T-helper 17 cell (primary cell): ENCODE measurements at regions not wholly inside any gene's neighbourhood (a gene's known extent, or its start where the extent isn't known, plus 50 kb on each side); places are given as distances from the start of the nearest gene placed in this dataset.
"Not testable (repeated sequence)": the region's sequence is repeated elsewhere in the genome, so short reads cannot be mapped to it uniquely, and the experiment has no call there.

Experiments used
- ATAC-seq: fragments of 150-1000 bp; cut with Tn5 transposase; 2 replicates; pipeline ENCODE4 v1.10.0; 2021; ENCODE audit warnings: mild to moderate bottlenecking, moderate library complexity
- DNase-seq, 3 donors: peaks; one replicate each; pipeline versions ENCODE4 v3.0.0 to v3.0.0-alpha.2; 2020 to 2021
- H3K9me3 ChIP-seq: one replicate; pipeline ENCODE4 v1.7.0; 2013; ENCODE audit warnings: low read length, mild to moderate bottlenecking; ENCODE audit not compliant: control insufficient read depth, poor library complexity, severe bottlenecking
- H3K27ac Mint-ChIP-seq: one replicate; pipeline ENCODE4 v1.8.0; 2022; ENCODE audit warnings: mild to moderate bottlenecking, moderate library complexity, mixed read lengths
- H3K27me3 Mint-ChIP-seq: one replicate; pipeline ENCODE4 v1.8.0; 2022; ENCODE audit warnings: mixed read lengths
- H3K36me3 Mint-ChIP-seq: one replicate; pipeline ENCODE4 v1.8.0; 2022; ENCODE audit warnings: low read depth, mixed read lengths
- H3K4me1 Mint-ChIP-seq: one replicate; pipeline ENCODE4 v1.8.0; 2022; ENCODE audit warnings: mild to moderate bottlenecking, mixed read lengths
- H3K4me3 Mint-ChIP-seq: one replicate; pipeline ENCODE4 v1.8.0; 2022; ENCODE audit warnings: mild to moderate bottlenecking, moderate library complexity, mixed read lengths

DNA sequence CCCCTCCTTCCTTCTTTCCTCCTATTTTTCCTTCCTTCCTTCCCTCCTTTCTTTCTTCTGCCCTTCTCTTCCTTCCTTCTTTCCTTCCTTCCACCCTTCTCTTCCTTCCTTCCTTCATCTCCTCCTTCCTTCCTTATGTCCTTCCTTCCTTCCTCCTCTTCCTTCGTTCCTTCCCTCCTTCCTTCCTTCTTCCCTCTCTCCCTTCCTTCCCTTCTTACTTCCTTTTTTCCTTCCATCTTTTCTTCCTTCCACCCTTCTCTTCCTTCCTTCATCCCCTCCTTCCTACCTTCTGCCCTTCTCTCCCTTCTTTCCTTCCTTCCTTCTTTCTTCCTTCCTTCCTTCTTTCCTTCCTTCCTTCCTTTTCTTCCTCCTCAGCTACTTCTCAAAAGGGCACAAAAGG lies 287.3 kb upstream of the ZNF507 start:
- Mint-ChIP-seq H3K27me3 (no peaks in the 10 kb centered on the region), H3K4me1 (no peaks in the 10 kb centered on the region), H3K27ac (no peak overlapping the region), H3K36me3 (no peaks in the 10 kb centered on the region), H3K4me3 (no peak overlapping the region)
- DNase-seq (no peak), ATAC-seq (no peak)
- H3K9me3 ChIP-seq, result no peaks in the 10 kb centered on the region

GRCh38 chr19:32061315-32061714 lies 284.1 kb upstream of the ZNF507 start:
- no peaks in the 10 kb centered on the region for H3K9me3 ChIP-seq
- no peaks in the 10 kb centered on the region for H3K36me3 Mint-ChIP-seq
- H3K27me3 Mint-ChIP-seq, result no peaks in the 10 kb centered on the region
- ATAC-seq (no peak), DNase-seq (no peak)
- no peak overlapping the region for H3K27ac Mint-ChIP-seq
- H3K4me3 Mint-ChIP-seq, result no peak overlapping the region
- H3K4me1 Mint-ChIP-seq, result no peaks in the 10 kb centered on the region

GRCh38 chr19:32063601-32064000 lies 281.8 kb upstream of the ZNF507 start:
- H3K4me1 Mint-ChIP-seq, result no peaks in the 10 kb centered on the region
- no peak overlapping the region for H3K27ac Mint-ChIP-seq
- H3K36me3 Mint-ChIP-seq, result no peaks in the 10 kb centered on the region
- H3K27me3 Mint-ChIP-seq, result no peaks in the 10 kb centered on the region
- no peak for ATAC-seq
- no peak for DNase-seq
- H3K9me3 ChIP-seq, result no peaks in the 10 kb centered on the region
- H3K4me3 Mint-ChIP-seq, result no peak overlapping the region

GRCh38 chr19:32066056-32066455 lies 279.4 kb upstream of the ZNF507 start:
- no peak for ATAC-seq
- H3K4me3 Mint-ChIP-seq, result no peak overlapping the region
- H3K4me1 Mint-ChIP-seq, result no peaks in the 10 kb centered on the region
- H3K27ac Mint-ChIP-seq, result no peak overlapping the region
- H3K9me3 ChIP-seq, result no peaks in the 10 kb centered on the region
- no peaks in the 10 kb centered on the region for H3K27me3 Mint-ChIP-seq
- H3K36me3 Mint-ChIP-seq, result no peaks in the 10 kb centered on the region
- no peak for DNase-seq

DNA sequence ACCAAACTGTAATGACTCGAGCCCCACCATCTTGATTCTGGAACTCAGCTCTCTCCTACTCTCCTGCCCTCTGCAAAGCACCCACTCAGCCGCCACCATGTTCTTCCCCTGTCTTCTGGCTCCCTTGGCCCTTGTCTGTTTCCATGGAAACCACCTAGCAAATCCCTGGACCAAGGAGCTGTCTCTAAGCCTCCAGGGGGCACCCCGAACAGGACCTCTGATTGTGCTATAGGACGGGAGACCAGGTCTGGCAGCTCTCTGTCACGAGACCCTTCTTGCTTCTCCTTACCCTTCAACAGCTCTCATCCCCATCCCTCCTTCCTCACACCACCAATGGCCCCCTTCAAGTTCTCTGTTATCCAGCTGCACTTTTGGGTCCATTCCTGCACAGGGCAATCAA lies 277.7 kb upstream of the ZNF507 start:
- Mint-ChIP-seq H3K36me3 (no peaks in the 10 kb centered on the region), H3K27ac (no peak overlapping the region), H3K4me1 (no peaks in the 10 kb centered on the region), H3K27me3 (no peaks in the 10 kb centered on the region), H3K4me3 (no peak overlapping the region)
- ATAC-seq, result no peak
- DNase-seq, result no peak
- no peaks in the 10 kb centered on the region for H3K9me3 ChIP-seq

DNA sequence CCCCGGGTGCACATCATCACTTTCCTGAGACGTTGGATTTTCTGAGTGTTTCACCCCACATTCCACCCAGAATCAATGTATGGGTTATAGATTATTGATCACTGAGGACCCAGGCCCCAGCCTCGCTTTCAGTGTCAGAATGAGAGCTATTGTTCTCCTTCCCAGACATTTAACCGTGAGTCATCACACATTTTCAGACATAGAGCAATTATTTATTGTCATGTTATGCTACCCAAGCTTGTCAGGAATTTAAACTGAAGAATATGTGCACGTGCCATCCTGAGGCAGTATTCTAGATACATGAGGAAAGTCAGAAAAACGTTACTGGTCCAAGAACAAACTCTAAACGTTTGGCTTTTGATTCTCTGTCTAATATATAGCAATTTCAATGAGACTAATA lies 276.6 kb upstream of the ZNF507 start:
- ATAC-seq, result no peak
- no peak overlapping the region for H3K4me3 Mint-ChIP-seq
- DNase-seq, result no peak
- no peaks in the 10 kb centered on the region for H3K36me3 Mint-ChIP-seq
- no peaks in the 10 kb centered on the region for H3K4me1 Mint-ChIP-seq
- H3K27me3 Mint-ChIP-seq, result no peaks in the 10 kb centered on the region
- no peak overlapping the region for H3K27ac Mint-ChIP-seq
- no peaks in the 10 kb centered on the region for H3K9me3 ChIP-seq

GRCh38 chr19:32070101-32070500 lies 275.3 kb upstream of the ZNF507 start:
- H3K9me3 ChIP-seq, result no peaks in the 10 kb centered on the region
- no peak for ATAC-seq
- no peaks in the 10 kb centered on the region for H3K27me3 Mint-ChIP-seq
- no peaks in the 10 kb centered on the region for H3K36me3 Mint-ChIP-seq
- H3K4me1 Mint-ChIP-seq, result no peaks in the 10 kb centered on the region
- H3K27ac Mint-ChIP-seq, result no peak overlapping the region
- DNase-seq, result no peak
- no peak overlapping the region for H3K4me3 Mint-ChIP-seq

GRCh38 chr19:32082028-32082427 lies 263.4 kb upstream of the ZNF507 start:
- H3K4me3 Mint-ChIP-seq, result no peak overlapping the region
- no peaks in the 10 kb centered on the region for H3K4me1 Mint-ChIP-seq
- no peaks in the 10 kb centered on the region for H3K9me3 ChIP-seq
- DNase-seq (no peak), ATAC-seq (no peak)
- H3K36me3 Mint-ChIP-seq, result no peaks in the 10 kb centered on the region
- no peak overlapping the region for H3K27ac Mint-ChIP-seq
- no peaks in the 10 kb centered on the region for H3K27me3 Mint-ChIP-seq

DNA sequence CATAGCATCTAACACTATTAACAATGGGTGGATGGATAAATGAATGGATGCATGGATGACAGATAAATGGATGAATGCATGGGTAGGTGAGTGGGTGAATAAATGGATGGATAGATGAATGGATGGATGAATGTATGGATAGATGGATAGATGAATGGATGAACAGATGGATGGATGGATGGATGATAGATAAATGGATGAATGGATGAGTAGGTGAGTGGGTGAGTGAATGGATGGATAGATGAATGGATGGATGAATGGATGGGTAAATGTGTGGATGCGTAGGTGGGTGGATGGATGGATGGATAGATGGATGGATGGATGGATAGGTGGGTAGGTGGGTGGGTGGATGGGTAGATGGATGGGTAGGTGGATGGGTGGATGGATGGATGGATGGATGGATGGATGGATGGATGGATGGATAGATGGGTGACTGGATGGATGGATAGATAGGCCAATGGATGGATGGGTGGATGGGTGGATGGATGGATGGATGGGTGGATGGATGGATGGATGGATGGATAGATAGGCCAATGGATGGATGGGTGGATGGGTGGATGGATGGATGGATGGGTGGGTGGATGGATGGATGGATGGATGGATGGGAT lies 260.6 kb upstream of the ZNF507 start:
- ATAC-seq, H3K9me3 ChIP-seq, H3K4me1 Mint-ChIP-seq, H3K27me3 Mint-ChIP-seq, H3K4me3 Mint-ChIP-seq, H3K27ac Mint-ChIP-seq, DNase-seq, H3K36me3 Mint-ChIP-seq: not testable (repeated sequence)

- H3K27me3 Mint-ChIP-seq, result peaks cover 17% of the 10 kb centered on the region
- H3K4me3 Mint-ChIP-seq, result no peak overlapping the region
- peaks cover 2% of the 10 kb centered on the region for H3K36me3 Mint-ChIP-seq
- H3K9me3 ChIP-seq, result no peaks in the 10 kb centered on the region
- H3K27ac Mint-ChIP-seq, result no peak overlapping the region
- no peak for DNase-seq
- H3K4me1 Mint-ChIP-seq, result no peaks in the 10 kb centered on the region
- no peak for ATAC-seq
These were observed 254.2 kb upstream of the ZNF507 start for GRCh38 chr19:32091241-32091640.

GRCh38 chr19:32097011-32097410 lies 248.4 kb upstream of the ZNF507 start:
- peaks cover 2% of the 10 kb centered on the region for H3K36me3 Mint-ChIP-seq
- H3K4me1 Mint-ChIP-seq, result no peaks in the 10 kb centered on the region
- H3K4me3 Mint-ChIP-seq, result no peak overlapping the region
- H3K9me3 ChIP-seq, result no peaks in the 10 kb centered on the region
- ATAC-seq (no peak), DNase-seq (no peak)
- H3K27ac Mint-ChIP-seq, result no peak overlapping the region
- H3K27me3 Mint-ChIP-seq, result peaks cover 13% of the 10 kb centered on the region

DNA sequence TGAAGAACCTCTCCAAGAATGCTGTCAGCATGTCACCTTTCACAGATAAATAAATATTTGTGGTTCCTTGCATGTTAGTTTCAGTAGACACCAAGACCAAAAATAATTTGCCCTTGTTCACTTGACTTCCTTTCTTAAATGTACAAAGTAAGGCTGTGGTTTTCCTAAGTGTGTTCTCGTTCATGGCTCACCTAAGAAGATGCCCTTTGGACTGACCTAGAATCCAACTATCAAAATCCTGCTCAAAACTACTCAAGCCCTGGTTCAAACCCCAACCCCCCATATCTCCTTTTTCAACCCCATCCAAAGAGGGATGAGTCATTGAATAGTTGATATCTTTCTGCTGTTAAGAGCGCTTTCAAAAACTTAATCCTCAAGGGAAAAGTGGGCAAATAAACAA lies 247.8 kb upstream of the ZNF507 start:
- Mint-ChIP-seq H3K27ac (no peak overlapping the region), H3K4me1 (no peaks in the 10 kb centered on the region), H3K4me3 (no peak overlapping the region), H3K36me3 (peaks cover 2% of the 10 kb centered on the region), H3K27me3 (peaks cover 15% of the 10 kb centered on the region)
- DNase-seq, result no peak
- ATAC-seq, result no peak
- no peaks in the 10 kb centered on the region for H3K9me3 ChIP-seq

DNA sequence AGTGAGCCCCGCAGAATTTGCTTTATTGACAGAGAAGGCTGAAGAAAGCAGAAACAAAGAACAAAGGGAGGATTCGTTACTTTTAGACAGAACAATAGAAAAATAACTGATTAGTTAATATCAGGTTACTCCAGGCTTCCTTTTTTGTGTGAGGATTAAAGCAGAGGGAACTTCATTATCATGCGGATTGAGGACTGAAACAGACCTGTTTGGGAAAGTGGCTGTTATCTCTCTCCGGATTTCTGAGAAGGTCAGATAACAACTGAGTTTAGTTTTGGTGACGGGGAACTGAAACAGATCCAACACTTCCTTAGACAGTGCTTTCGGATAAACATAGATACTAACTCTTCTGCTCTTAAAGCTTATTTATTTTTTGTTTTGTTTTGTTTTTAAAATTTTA lies 246.4 kb upstream of the ZNF507 start:
- no peak for DNase-seq
- H3K9me3 ChIP-seq, result no peaks in the 10 kb centered on the region
- H3K36me3 Mint-ChIP-seq, result peaks cover 2% of the 10 kb centered on the region
- H3K27me3 Mint-ChIP-seq, result peaks cover 12% of the 10 kb centered on the region
- H3K4me3 Mint-ChIP-seq, result no peak overlapping the region
- no peak for ATAC-seq
- no peak overlapping the region for H3K27ac Mint-ChIP-seq
- H3K4me1 Mint-ChIP-seq, result no peaks in the 10 kb centered on the region

DNA sequence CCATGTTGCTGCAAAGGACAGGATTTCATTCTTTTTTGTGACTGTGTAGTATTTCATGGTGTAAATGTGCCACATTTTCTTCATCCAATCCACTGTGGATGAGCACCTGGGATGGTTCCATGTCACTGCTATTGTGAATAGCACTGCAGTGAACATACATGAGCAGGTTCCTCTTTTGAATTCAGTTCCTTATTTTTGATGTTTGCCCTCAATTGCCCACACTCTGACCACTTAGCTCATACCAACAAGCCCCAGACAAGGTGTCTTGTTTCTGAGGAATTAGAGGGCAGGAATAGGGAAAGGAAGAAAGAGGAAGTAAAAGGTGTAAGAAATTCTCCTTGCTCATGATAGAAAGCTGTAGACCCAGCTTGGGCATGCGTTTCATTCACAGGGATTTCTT lies 244.2 kb upstream of the ZNF507 start:
- no peak for ATAC-seq
- no peak overlapping the region for H3K4me3 Mint-ChIP-seq
- no peak overlapping the region for H3K27ac Mint-ChIP-seq
- no peaks in the 10 kb centered on the region for H3K36me3 Mint-ChIP-seq
- H3K27me3 Mint-ChIP-seq, result peaks cover 27% of the 10 kb centered on the region
- H3K4me1 Mint-ChIP-seq, result no peaks in the 10 kb centered on the region
- DNase-seq, result no peak
- H3K9me3 ChIP-seq, result no peaks in the 10 kb centered on the region
